Neural progenitor cell (in vitro differentiated cells): ENCODE measurements at regions not wholly inside any gene's neighbourhood (a gene's known extent, or its start where the extent isn't known, plus 50 kb on each side); places are given as distances from the start of the nearest gene placed in this dataset.

Experiments used
- EZH2 ChIP-seq: fragments of 200-600 bp; sonication (generic); IDR thresholded peaks from 2 replicates; pipeline ENCODE4 v1.6.1; 2017; ENCODE audit warnings: antibody characterized with exemption, mild to moderate bottlenecking, moderate library complexity
- TF ChIP-seq, protein P1 (sequence below): fragments of 200-600 bp; sonication (generic); IDR thresholded peaks from 2 replicates; pipeline ENCODE4 v1.5.1; 2017; ENCODE audit warnings: antibody characterized with exemption, mild to moderate bottlenecking

DNA sequence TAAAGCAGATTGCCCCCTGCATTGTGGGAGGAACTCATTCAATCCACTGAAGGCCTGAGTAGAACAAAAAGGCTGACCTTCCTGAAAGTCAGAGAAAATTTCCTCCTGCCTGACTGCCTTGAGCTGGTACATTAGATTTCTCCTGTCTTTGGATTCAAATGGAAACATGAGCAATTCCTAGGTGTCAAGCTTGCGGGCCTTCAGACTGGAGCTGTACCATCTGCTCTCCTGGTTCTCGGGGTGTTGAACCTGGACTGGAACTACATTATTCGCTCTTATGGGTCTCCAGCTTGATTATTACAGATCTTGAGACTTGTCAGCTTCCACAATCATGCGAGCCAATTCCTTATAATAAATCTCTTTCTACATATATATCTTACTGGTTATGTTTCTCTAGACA lies 173.6 kb upstream of the STEAP4 start:
- TF ChIP-seq, protein P1, sequence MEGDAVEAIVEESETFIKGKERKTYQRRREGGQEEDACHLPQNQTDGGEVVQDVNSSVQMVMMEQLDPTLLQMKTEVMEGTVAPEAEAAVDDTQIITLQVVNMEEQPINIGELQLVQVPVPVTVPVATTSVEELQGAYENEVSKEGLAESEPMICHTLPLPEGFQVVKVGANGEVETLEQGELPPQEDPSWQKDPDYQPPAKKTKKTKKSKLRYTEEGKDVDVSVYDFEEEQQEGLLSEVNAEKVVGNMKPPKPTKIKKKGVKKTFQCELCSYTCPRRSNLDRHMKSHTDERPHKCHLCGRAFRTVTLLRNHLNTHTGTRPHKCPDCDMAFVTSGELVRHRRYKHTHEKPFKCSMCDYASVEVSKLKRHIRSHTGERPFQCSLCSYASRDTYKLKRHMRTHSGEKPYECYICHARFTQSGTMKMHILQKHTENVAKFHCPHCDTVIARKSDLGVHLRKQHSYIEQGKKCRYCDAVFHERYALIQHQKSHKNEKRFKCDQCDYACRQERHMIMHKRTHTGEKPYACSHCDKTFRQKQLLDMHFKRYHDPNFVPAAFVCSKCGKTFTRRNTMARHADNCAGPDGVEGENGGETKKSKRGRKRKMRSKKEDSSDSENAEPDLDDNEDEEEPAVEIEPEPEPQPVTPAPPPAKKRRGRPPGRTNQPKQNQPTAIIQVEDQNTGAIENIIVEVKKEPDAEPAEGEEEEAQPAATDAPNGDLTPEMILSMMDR, result no peak
- TF ChIP-seq EZH2, result no peak
